T47D (cell line): ENCODE measurements at regions not wholly inside any gene's neighbourhood (a gene's known extent, or its start where the extent isn't known, plus 50 kb on each side); places are given as distances from the start of the nearest gene placed in this dataset.
A peak's percentile ranks its signal among the peaks of the same experiment; 100 is the strongest.
"Not testable (repeated sequence)": the region's sequence is repeated elsewhere in the genome, so short reads cannot be mapped to it uniquely, and the experiment has no call there.

ENCODE experiments used
- DNase-seq, 2 experiments: peaks; one replicate each; pipeline versions ENCODE4 v3.0.0 to v3.0.0-alpha.2; 2011 to 2012; ENCODE audit warnings: low read depth in 1 of 2, low spot score in 1 of 2
- JUND ChIP-seq: IDR thresholded peaks from 2 replicates; pipeline ENCODE4 v1.6.1; 2012; ENCODE audit warnings: low read depth
- in situ Hi-C: cut with HindIII; loops from 2 replicates; pipeline ENCODE4 v1.10.0; 2016; ENCODE audit warnings: low sequenced_read_pairs, low pct_unique_long_range_greater_than_20kb

DNA sequence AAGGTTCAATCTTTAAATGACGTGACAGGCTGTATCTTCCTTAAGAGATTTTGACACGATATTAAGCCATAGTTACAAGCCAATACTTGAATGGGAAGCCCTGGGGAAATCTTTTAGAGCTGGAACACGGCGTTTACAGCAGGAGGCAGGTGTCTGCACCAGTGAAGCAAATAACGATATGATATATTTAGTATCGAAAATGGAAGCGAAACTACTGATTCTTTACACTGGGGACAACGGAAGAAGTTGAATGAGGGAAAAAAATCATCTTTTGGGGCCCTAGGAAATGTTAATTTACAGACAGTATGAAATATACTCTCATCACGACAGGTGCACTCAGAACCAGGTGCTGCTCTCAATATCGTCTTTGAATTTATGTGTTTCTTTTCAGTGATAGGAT is 793.9 kb upstream of the PCDH20 start:
- no peak for TF ChIP-seq JUND
- peak in 1 of 2 experiments; percentile 0 for DNase-seq
- in situ Hi-C loops, result no loop called here

GRCh38 chr13:62207388-62207787 is 791.7 kb upstream of the PCDH20 start:
- no peak for DNase-seq
- no peak for TF ChIP-seq JUND
- in situ Hi-C loops, result no loop called here

GRCh38 chr13:62206165-62206564 is 790.5 kb upstream of the PCDH20 start:
- DNase-seq, result no peak
- no peak for TF ChIP-seq JUND
- in situ Hi-C loops, result no loop called here

DNA sequence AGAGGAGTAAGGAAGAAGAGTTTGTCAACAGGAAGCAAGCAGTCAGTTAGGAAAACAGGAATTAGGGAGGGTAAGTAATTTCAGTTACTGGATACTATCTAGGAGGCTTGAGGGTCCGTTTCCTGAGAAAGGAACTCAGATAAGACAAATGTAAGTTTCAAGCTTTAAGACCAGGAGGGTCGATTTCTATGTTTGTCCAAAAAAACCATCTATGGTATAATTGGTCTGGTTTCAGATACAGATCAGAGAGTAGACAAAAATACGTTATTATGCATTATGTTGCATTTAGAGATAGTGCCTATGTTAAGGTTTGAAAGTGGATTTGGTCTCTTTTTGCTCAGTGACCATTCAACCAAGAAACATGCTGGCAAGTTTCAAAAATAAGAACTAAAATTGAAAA is 789.6 kb upstream of the PCDH20 start:
- DNase-seq, result no peak
- no peak for TF ChIP-seq JUND
- in situ Hi-C loops, result no loop called here

GRCh38 chr13:62194371-62194770 is 778.7 kb upstream of the PCDH20 start:
- in situ Hi-C loops, result no loop called here
- DNase-seq, result no peak
- TF ChIP-seq JUND, result no peak

DNA sequence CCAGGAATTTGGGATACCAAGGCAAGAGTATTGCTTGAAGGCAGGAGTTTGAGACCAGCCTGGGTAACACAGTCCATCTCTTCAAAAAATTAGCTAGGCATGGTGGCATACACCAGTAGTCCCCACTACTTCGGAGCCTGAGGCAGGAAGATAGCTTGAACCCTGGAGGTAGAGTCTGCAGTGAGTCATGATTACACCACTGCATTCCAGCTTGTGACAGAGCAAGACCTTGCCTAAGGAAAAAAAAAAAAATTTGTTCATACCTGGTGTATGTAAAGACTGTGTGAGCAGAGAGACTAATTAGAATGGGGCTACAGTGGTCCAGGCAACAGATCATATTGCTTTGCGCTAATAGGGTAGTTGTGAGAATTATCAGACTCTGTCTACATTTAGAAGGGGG is 778.3 kb upstream of the PCDH20 start:
- in situ Hi-C loops, result no loop called here
- DNase-seq, result no peak
- TF ChIP-seq JUND, result no peak

- DNase-seq, result no peak
- TF ChIP-seq JUND, result no peak
- in situ Hi-C loops, result no loop called here
Measured at GRCh38 chr13:62185631-62186255, 770.1 kb upstream of the PCDH20 start.

DNA sequence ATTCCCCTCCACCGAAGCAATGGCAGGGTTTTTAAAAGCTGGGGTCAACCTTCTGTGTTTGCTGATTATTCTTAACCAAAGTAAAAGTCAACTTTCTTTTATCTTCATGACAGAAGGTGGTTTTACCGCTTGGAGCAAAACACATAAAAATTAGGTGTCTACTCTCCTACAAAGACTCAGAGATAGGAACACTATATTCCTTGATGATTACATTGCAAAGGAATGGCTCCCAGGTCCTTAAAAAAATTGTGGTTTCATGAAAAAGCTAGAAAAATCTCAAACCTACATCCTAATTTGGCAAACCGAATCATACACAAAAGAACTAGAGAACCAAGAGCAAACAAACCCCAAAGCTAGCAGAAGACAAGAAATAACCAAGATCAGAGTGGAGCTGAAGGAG is 760.4 kb upstream of the PCDH20 start:
- in situ Hi-C loops, result no loop called here
- DNase-seq, result no peak
- TF ChIP-seq JUND, result no peak

DNA sequence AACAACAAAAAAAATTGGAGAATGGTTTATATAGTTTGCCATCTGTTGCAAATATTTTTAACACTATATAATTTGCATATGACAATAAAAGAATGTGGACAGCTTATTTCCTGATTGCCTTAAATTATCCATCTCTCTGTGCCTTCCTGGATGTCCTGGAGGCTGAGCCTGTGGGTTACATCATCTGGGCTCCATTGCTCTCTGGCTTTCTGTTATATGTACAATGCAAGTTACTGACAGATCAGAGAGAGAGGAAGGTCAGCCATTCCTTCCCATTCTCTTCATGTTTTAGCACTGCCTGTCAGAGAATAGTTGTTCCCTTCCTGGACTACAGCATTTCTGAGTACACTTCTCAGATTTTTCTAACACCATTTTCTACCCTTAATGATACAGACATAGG is 758.3 kb upstream of the PCDH20 start:
- no peak for TF ChIP-seq JUND
- in situ Hi-C loops, result no loop called here
- no peak for DNase-seq

DNA sequence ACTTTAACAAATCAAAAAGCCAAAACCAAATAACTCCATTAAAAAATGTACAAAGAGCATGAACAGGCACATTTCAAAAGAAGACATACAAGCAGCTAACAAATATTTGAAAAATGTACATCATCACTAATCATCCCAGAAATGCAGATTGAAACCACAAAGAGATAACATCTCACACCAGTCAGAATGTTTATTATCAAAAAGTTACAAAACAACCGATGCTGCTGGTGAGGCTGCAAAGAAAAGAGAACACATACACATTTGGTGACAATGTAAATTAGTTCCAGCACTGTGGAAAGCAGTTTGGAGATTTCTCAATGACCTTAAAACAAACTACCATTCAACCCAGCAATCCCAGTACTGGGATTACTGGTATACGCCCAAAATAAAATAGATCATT is 756.0 kb upstream of the PCDH20 start:
- no peak for TF ChIP-seq JUND
- in situ Hi-C loops, result no loop called here
- no peak for DNase-seq

DNA sequence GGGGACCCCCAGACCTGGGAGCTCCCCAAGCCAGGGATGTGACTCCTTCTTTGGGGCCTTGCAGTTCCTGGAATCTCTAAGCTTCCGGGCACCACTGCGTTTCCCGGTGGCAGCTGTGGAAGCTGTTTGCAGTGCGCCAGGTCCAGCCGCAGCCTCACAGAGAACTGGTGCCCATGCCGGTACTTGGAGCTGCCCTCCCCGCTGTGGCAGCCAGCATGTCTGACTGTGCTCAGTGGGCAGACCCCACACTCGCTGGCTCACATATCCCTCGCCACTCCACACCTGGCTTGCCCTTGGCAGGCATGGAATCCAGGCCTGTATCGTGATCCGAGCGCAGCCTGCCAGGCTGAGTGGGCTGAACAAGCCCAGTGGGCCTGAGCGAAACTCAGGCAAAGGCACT is 753.2 kb upstream of the PCDH20 start:
- TF ChIP-seq JUND, result no peak
- in situ Hi-C loops, result no loop called here

DNA sequence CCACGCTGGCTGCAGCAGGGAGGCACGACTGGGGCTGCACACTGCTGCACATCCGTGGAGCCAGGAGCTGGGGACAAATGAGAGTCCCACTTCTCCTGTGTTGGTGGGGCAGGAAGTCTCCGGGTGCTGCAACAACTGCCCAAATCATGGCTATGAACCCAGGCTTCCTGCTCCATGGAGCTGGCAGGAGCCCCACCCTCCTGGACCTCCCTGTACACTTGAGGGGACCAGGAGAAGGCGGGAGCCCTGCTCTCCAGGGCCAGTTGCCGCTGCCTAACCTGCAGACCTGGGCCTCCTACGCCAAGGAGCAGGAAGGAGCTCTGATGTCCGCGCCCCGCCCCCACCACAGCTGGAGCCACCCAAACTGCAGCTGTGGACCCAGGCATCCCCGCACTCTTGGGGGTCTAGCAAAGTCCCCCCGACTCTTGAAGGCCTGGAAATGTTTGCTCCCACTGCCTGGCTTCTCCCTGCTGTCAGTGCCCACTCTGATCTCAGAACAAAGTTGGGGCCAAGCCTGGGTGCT is 752.1 kb upstream of the PCDH20 start:
- no peak for DNase-seq
- TF ChIP-seq JUND, result no peak
- in situ Hi-C loops, result no loop called here

More for the DNA sequence above, 753.2 kb upstream of the PCDH20 start:
- DNase-seq, result no peak

DNA sequence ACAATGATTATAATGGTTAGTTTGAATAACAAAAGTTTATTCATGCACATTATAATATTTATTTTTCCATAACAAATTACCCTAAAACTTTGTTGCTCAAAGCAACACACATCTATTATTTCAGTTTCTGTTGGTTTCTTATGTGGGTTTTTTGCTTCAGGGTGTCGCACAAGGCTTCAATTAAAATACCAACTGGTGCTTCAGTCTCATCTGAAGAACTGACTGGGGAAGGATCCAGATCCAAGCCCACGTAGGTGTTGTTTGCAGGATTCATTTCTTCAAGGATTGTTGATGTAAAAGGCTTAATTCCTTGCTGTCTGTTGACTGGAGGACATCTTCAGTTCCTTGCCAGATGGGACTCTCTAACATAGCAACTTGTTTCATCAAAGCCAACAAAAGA is 747.2 kb upstream of the PCDH20 start:
- TF ChIP-seq JUND, result no peak
- DNase-seq, result no peak

DNA sequence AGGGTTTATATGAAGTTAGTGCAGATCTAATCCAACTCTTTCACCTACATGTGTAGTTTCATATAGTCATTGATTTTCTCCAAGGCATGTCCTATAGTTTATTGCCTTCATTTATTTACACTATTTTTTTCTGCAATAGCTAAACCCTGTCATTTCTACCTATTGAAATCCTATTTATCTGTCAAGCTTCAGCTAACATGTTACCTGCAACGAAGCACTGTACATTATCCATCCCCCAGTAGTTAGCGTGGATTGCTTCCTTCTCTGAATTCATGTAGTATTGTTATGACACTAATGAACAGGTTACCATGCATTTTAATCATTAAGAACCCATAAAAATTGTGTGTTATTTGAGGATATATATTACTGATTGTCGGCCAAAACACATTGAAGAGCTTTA is 742.9 kb upstream of the PCDH20 start:
- no peak for DNase-seq
- in situ Hi-C loops, result no loop called here
- TF ChIP-seq JUND, result no peak

More for the DNA sequence above, 747.2 kb upstream of the PCDH20 start:
- in situ Hi-C loops, result no loop called here

DNA sequence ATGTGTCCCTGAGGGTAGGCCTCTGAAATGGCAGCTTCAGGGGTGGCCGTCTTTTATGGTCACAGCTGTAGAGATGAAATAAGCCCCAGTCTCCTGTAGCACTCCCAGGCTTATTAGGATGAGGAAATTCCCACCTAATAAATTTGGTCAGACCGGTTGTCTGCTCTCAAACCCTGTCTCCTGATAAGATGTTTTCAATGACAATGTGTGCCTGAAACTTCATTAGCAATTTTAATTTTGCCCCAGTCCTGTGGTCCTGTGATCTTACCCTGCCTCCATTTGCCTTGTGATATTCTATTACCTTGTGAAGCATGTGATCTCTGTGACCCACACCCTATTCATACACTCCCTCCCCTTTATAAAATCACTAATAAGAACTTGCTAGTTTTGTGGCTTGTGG is 736.1 kb upstream of the PCDH20 start:
- in situ Hi-C loops, DNase-seq: not testable (repeated sequence)
